Cardiac muscle cell (in vitro differentiated cells and primary cell): ENCODE measurements at regions not wholly inside any gene's neighbourhood (a gene's known extent, or its start where the extent isn't known, plus 50 kb on each side); places are given as distances from the start of the nearest gene placed in this dataset.

Source experiments
- DNase-seq, 2 donors: peaks; one replicate each; pipeline versions ENCODE4 v3.0.0 to v3.0.0-alpha.2; 2010 to 2017; ENCODE audit warnings: low read depth in 1 of 2, low spot score in 1 of 2
- H3K27ac ChIP-seq: fragments of 200-600 bp; sonication (generic); 2 replicates; pipeline ENCODE4 v1.5.1; 2016
- H3K27me3 ChIP-seq: fragments of 200-600 bp; sonication (generic); 2 replicates; pipeline ENCODE4 v1.6.0; 2016; ENCODE audit warnings: control low read depth
- H3K36me3 ChIP-seq: fragments of 200-600 bp; sonication (generic); 2 replicates; pipeline ENCODE4 v1.5.1; 2016; ENCODE audit warnings: control low read depth
- H3K4me1 ChIP-seq: fragments of 200-600 bp; sonication (generic); 2 replicates; pipeline ENCODE4 v1.8.1; 2017; ENCODE audit warnings: low read depth, mild to moderate bottlenecking, mixed run types
- H3K4me3 ChIP-seq: fragments of 200-600 bp; sonication (generic); 2 replicates; pipeline ENCODE4 v1.5.1; 2016; ENCODE audit warnings: mild to moderate bottlenecking
- H3K9me3 ChIP-seq: fragments of 200-600 bp; sonication (generic); 2 replicates; pipeline ENCODE4 v1.5.1; 2017; ENCODE audit warnings: low read depth, mild to moderate bottlenecking, control low read depth
- TF ChIP-seq, protein P1 (sequence below): IDR thresholded peaks from 2 replicates; pipeline ENCODE4 v1.5.1; 2012; ENCODE audit warnings: low read depth, mild to moderate bottlenecking, low read length

DNA sequence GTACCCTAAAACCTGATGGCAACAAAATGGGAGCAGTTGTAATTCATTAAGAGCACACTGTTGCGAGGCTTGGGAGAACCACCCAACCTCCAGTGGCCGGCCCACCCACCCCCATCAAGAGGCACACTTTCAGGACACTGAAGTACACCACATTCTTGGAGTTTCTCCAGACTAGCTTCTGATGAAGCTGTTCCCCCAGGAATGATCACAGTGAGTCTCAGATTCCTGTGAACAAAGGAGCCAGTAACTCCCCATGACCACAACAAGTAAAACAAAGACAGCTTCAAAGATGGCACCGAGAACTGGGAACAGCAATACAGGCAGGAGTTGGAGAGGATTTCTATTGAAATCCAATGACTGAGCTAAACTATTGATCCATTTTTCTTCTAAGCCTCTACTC is 126.0 kb downstream of the ST8SIA2 start:
- Histone ChIP-seq H3K36me3 (no peaks in the 10 kb centered on the region), H3K4me1 (no peaks in the 10 kb centered on the region), H3K4me3 (no peak overlapping the region), H3K9me3 (no peaks in the 10 kb centered on the region), H3K27ac (no peak overlapping the region), H3K27me3 (no peaks in the 10 kb centered on the region)
- DNase-seq: no peak
- TF ChIP-seq, protein P1, sequence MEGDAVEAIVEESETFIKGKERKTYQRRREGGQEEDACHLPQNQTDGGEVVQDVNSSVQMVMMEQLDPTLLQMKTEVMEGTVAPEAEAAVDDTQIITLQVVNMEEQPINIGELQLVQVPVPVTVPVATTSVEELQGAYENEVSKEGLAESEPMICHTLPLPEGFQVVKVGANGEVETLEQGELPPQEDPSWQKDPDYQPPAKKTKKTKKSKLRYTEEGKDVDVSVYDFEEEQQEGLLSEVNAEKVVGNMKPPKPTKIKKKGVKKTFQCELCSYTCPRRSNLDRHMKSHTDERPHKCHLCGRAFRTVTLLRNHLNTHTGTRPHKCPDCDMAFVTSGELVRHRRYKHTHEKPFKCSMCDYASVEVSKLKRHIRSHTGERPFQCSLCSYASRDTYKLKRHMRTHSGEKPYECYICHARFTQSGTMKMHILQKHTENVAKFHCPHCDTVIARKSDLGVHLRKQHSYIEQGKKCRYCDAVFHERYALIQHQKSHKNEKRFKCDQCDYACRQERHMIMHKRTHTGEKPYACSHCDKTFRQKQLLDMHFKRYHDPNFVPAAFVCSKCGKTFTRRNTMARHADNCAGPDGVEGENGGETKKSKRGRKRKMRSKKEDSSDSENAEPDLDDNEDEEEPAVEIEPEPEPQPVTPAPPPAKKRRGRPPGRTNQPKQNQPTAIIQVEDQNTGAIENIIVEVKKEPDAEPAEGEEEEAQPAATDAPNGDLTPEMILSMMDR: no peak
